SK-N-SH (cell line): ENCODE measurements at regions not wholly inside any gene's neighbourhood (a gene's known extent, or its start where the extent isn't known, plus 50 kb on each side); places are given as distances from the start of the nearest gene placed in this dataset.
A peak's percentile ranks its signal among the peaks of the same experiment; 100 is the strongest.
"Not testable (repeated sequence)": the region's sequence is repeated elsewhere in the genome, so short reads cannot be mapped to it uniquely, and the experiment has no call there.

Source experiments
- CTCF ChIA-PET: fragments of 300-600, 350-600 bp; formaldehyde crosslinking; extraction: SDS; loops from one replicate; lab custom pipeline; 2021; lab: Yijun Ruan, JAX
- POLR2A ChIA-PET: fragments of 350-600 bp; sonication (Branson Sonifier 250); formaldehyde crosslinking; extraction: SDS; loops from one replicate; lab custom pipeline; 2020; ENCODE audit warnings: antibody characterized with exemption, inconsistent platforms; lab: Yijun Ruan, JAX
- DNase-seq: peaks from one replicate; pipeline ENCODE4 v3.0.0; 2012
- H2AFZ ChIP-seq: fragments of 200-600 bp; sonication (generic); 2 replicates; pipeline ENCODE4 v1.8.1; 2016; ENCODE audit warnings: antibody characterized with exemption, mild to moderate bottlenecking, low read depth
- H3F3A ChIP-seq: fragments of 200-600 bp; sonication (generic); replicated peaks from 2 replicates; pipeline ENCODE3; 2016; ENCODE audit warnings: antibody characterized with exemption, mild to moderate bottlenecking; ENCODE audit not compliant: insufficient read depth
- H3K27ac ChIP-seq, 2 experiments: fragments of 200-500 bp in 1 of 2; fragments of 200-600 bp in 1 of 2; sonication (Bioruptor generic) in 1 of 2; sonication (generic), shearing (Covaris generic) in 1 of 2; 2 replicates each; pipeline versions ENCODE4 v1.5.1 to v1.6.1; 2014 to 2016; ENCODE audit warnings: low read depth in 2 of 2, inconsistent platforms in 1 of 2, low read length in 1 of 2, mild to moderate bottlenecking in 1 of 2, mixed read lengths in 1 of 2
- H3K27me3 ChIP-seq: fragments of 200-600 bp; sonication (generic), shearing (Covaris generic); 2 replicates; pipeline ENCODE4 v1.6.1; 2016; ENCODE audit warnings: mixed run types; ENCODE audit not compliant: insufficient read depth
- H3K36me3 ChIP-seq, 2 experiments: fragments of 200-500 bp in 1 of 2; fragments of 200-600 bp in 1 of 2; sonication (Bioruptor generic) in 1 of 2; sonication (generic) in 1 of 2; replicated peaks in 1 of 2; 2 replicates each; pipeline versions ENCODE3 to v1.5.1; 2014 to 2016; ENCODE audit warnings: low read length in 1 of 2, mild to moderate bottlenecking in 1 of 2; ENCODE audit not compliant: insufficient read depth in 2 of 2, control insufficient read depth in 1 of 2
- H3K4me1 ChIP-seq, 2 experiments: fragments of 200-500 bp in 1 of 2; fragments of 200-600 bp in 1 of 2; sonication (Bioruptor generic) in 1 of 2; sonication (generic), shearing (Covaris generic) in 1 of 2; 2 replicates each; pipeline versions ENCODE4 v1.5.1 to v1.6.1; 2014 to 2016; ENCODE audit warnings: low read depth in 1 of 2, low read length in 1 of 2, mixed run types in 1 of 2; ENCODE audit not compliant: insufficient read depth in 2 of 2, control insufficient read depth in 1 of 2
- H3K4me2 ChIP-seq: fragments of 200-600 bp; sonication (generic), shearing (Covaris generic); 2 replicates; pipeline ENCODE4 v1.6.1; 2017; ENCODE audit warnings: mixed run types
- H3K4me3 ChIP-seq, 2 experiments: fragments of 200-500 bp in 1 of 2; fragments of 200-600 bp in 1 of 2; sonication (Bioruptor generic) in 1 of 2; sonication (generic), shearing (Covaris generic) in 1 of 2; 2 replicates each; pipeline versions ENCODE4 v1.5.1 to v1.8.1; 2014 to 2016; ENCODE audit warnings: low read depth in 2 of 2, inconsistent platforms in 1 of 2, low read length in 1 of 2, mild to moderate bottlenecking in 1 of 2, mixed read lengths in 1 of 2, moderate library complexity in 1 of 2
- H3K79me2 ChIP-seq: fragments of 200-600 bp; sonication (generic); 2 replicates; pipeline ENCODE4 v1.8.1; 2017; ENCODE audit warnings: mild to moderate bottlenecking; ENCODE audit not compliant: insufficient read depth
- H3K9ac ChIP-seq: fragments of 200-600 bp; sonication (generic); 2 replicates; pipeline ENCODE4 v1.6.1; 2017; ENCODE audit warnings: mixed run types
- H3K9me2 ChIP-seq: fragments of 200-600 bp; sonication (generic); 2 replicates; pipeline ENCODE4 v1.6.1; 2017; ENCODE audit warnings: mixed run types
- H3K9me3 ChIP-seq: fragments of 200-600 bp; sonication (generic); 2 replicates; pipeline ENCODE4 v1.6.1; 2017; ENCODE audit warnings: mixed run types, mild to moderate bottlenecking, moderate library complexity
- H4K20me1 ChIP-seq: fragments of 200-600 bp; sonication (generic); 2 replicates; pipeline ENCODE4 v1.6.1; 2017; ENCODE audit warnings: mild to moderate bottlenecking, mixed run types; ENCODE audit not compliant: insufficient read depth
- CHD2 ChIP-seq: fragments of 150-350 bp; IDR thresholded peaks from 2 replicates; pipeline ENCODE4 v1.6.1; 2018; ENCODE audit warnings: low read length; ENCODE audit not compliant: partially characterized antibody
- CTCF ChIP-seq: fragments of 200-600 bp; sonication (generic); IDR thresholded peaks from 2 replicates; pipeline ENCODE4 v1.6.1; 2017; ENCODE audit warnings: antibody characterized with exemption, mild to moderate bottlenecking, moderate library complexity
- EP300 ChIP-seq, 2 experiments: IDR thresholded peaks; 2 replicates each; pipeline versions ENCODE4 v1.4.0 to v1.6.1; 2012; ENCODE audit warnings: borderline replicate concordance in 1 of 2, low read depth in 1 of 2, low read length in 1 of 2
- EZH2phosphoT487 ChIP-seq: fragments of 200-600 bp; sonication (generic); IDR thresholded peaks from 2 replicates; pipeline ENCODE4 v1.6.1; 2017; ENCODE audit warnings: low read depth, mixed run types, mild to moderate bottlenecking, antibody characterized with exemption, moderate library complexity, borderline replicate concordance
- GABPA ChIP-seq: IDR thresholded peaks from 2 replicates; pipeline ENCODE4 v1.4.0; 2012; ENCODE audit warnings: low read depth, mild to moderate bottlenecking
- GATA2 ChIP-seq: sonication (generic); formaldehyde crosslinking; IDR thresholded peaks from 2 replicates; pipeline ENCODE4 v1.5.0; 2020; ENCODE audit warnings: mild to moderate bottlenecking, missing genetic modification reagents
- MAX ChIP-seq: IDR thresholded peaks from 2 replicates; pipeline ENCODE4 v1.4.0; 2012; ENCODE audit warnings: low read depth
- MXI1 ChIP-seq: IDR thresholded peaks from 2 replicates; pipeline ENCODE4 v1.6.1; 2012; ENCODE audit warnings: mild to moderate bottlenecking, low read depth, low read length, improper control_type of control experiment
- NFIC ChIP-seq: IDR thresholded peaks from 2 replicates; pipeline ENCODE4 v1.4.0; 2012; ENCODE audit warnings: borderline replicate concordance
- NRF1 ChIP-seq: IDR thresholded peaks from 2 replicates; pipeline ENCODE4 v1.6.1; 2012; ENCODE audit warnings: low read depth, mild to moderate bottlenecking, low read length
- POLR2AphosphoS5 ChIP-seq: IDR thresholded peaks from 2 replicates; pipeline ENCODE4 v1.6.1; 2012; ENCODE audit warnings: low read depth, low read length
- RAD21 ChIP-seq: IDR thresholded peaks from 2 replicates; pipeline ENCODE4 v1.6.1; 2012; ENCODE audit warnings: mild to moderate bottlenecking, low read length
- RXRA ChIP-seq: IDR thresholded peaks from 2 replicates; pipeline ENCODE4 v1.4.0; 2012; ENCODE audit warnings: low read depth, mild to moderate bottlenecking, borderline replicate concordance
- SMC3 ChIP-seq: IDR thresholded peaks from 2 replicates; pipeline ENCODE4 v1.6.1; 2012; ENCODE audit warnings: low read depth, low read length, improper control_type of control experiment
- TAF1 ChIP-seq: IDR thresholded peaks from 2 replicates; pipeline ENCODE4 v1.6.1; 2012; ENCODE audit warnings: low read depth, mild to moderate bottlenecking, low read length, moderate library complexity, borderline replicate concordance
- TCF12 ChIP-seq: IDR thresholded peaks from 2 replicates; pipeline ENCODE4 v1.4.0; 2012
- YY1 ChIP-seq: IDR thresholded peaks from 2 replicates; pipeline ENCODE4 v1.4.0; 2012; ENCODE audit warnings: low read depth, mild to moderate bottlenecking
- WGBS: methylation state at CpG from one replicate; pipeline ENCODE4 v1.1.6; 2017; ENCODE audit warnings: low lambda C conversion rate; 5-methylcytosine and 5-hydroxymethylcytosine counted together
- TF ChIP-seq, protein P1 (sequence below): IDR thresholded peaks from 2 replicates; pipeline ENCODE4 v1.6.1; 2012; ENCODE audit warnings: mild to moderate bottlenecking, low read depth, low read length, moderate library complexity

DNA sequence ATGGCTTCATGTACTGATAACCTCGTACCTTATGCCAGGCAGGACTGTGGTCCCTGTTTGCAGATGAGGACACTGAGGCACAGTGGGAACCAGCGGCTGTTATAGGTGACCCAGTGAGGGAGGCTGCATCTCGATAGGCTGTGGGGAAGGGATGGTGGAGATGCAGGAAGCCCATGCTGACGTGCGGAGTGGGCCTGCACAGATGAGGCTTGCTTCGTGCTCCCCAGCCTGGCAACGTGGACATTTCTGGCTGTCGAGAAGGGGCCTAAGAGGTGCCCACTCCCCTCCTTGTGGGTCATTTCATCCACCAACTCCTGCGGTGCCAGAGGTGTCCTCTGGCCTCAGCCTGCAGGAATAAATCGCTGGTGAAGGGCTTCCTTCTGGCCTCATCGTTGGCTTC is 107.4 kb downstream of the SLC25A47 start:
- H3K27ac ChIP-seq: peak overlapping the region in 1 of 2 experiments; percentile 100; a peak in 1 of 4 replicates
- no peaks in the 10 kb centered on the region for H4K20me1 ChIP-seq
- ChIA-PET POLR2A (interaction anchor here (0.5 kb wide), 1 partner anchor 237 kb away, joined by 3 read pairs; no protein-coding TSS in a partner anchor), CTCF (interaction anchor here (0.7 to 1.2 kb wide), 3 partner anchors 45 to 109 kb away, joined by 3 to 5 read pairs (median 3); no protein-coding TSS in a partner anchor)
- WGBS: 98% methylated on average over 10 of the region's 11 CpGs
- H3F3A ChIP-seq: no peaks in the 10 kb centered on the region
- no peaks in the 10 kb centered on the region for H3K36me3 ChIP-seq
- no peaks in the 10 kb centered on the region for H3K27me3 ChIP-seq
- peaks cover 4% of the 10 kb centered on the region; the same call in 1 of the 2 replicates for H3K79me2 ChIP-seq
- TF ChIP-seq TAF1 (no peak), MAX (no peak), RXRA (no peak), NFIC (no peak), GABPA (no peak), GATA2 (CRISPR knock-in tag) (no peak), YY1 (no peak), CTCF (no peak), RAD21 (no peak), SMC3 (no peak), EP300 (IDR thresholded peaks at IDR 0.05; ENCODE audit: borderline replicate concordance in 1 of 2, low read depth in 1 of 2, low read length in 1 of 2) (no peak), CHD2 (no peak), NRF1 (no peak), POLR2AphosphoS5 (no peak), MXI1 (no peak), TCF12 (no peak), EZH2phosphoT487 (no peak)
- TF ChIP-seq, protein P1, sequence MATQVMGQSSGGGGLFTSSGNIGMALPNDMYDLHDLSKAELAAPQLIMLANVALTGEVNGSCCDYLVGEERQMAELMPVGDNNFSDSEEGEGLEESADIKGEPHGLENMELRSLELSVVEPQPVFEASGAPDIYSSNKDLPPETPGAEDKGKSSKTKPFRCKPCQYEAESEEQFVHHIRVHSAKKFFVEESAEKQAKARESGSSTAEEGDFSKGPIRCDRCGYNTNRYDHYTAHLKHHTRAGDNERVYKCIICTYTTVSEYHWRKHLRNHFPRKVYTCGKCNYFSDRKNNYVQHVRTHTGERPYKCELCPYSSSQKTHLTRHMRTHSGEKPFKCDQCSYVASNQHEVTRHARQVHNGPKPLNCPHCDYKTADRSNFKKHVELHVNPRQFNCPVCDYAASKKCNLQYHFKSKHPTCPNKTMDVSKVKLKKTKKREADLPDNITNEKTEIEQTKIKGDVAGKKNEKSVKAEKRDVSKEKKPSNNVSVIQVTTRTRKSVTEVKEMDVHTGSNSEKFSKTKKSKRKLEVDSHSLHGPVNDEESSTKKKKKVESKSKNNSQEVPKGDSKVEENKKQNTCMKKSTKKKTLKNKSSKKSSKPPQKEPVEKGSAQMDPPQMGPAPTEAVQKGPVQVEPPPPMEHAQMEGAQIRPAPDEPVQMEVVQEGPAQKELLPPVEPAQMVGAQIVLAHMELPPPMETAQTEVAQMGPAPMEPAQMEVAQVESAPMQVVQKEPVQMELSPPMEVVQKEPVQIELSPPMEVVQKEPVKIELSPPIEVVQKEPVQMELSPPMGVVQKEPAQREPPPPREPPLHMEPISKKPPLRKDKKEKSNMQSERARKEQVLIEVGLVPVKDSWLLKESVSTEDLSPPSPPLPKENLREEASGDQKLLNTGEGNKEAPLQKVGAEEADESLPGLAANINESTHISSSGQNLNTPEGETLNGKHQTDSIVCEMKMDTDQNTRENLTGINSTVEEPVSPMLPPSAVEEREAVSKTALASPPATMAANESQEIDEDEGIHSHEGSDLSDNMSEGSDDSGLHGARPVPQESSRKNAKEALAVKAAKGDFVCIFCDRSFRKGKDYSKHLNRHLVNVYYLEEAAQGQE: no peak
- H3K4me2 ChIP-seq: no peak overlapping the region
- H3K9me3 ChIP-seq: no peaks in the 10 kb centered on the region
- no peak overlapping the region for H3K4me3 ChIP-seq
- no peak overlapping the region for H2AFZ ChIP-seq
- H3K4me1 ChIP-seq: peaks cover 8 to 47% of the 10 kb centered on the region in 2 experiments; a peak in 3 of 4 replicates
- no peaks in the 10 kb centered on the region for H3K9me2 ChIP-seq
- no peak for DNase-seq
- H3K9ac ChIP-seq: no peak overlapping the region

GRCh38 chr14:100431461-100431860 is 108.3 kb downstream of the SLC25A47 start:
- CTCF ChIA-PET: interaction anchor here (1.0 kb wide), 1 partner anchor 11 kb away, joined by 5 read pairs; no protein-coding TSS in a partner anchor
- not testable (repeated sequence) for H3K27ac ChIP-seq

More at GRCh38 chr14:100431461-100431860, 108.3 kb downstream of the SLC25A47 start:
- 94% methylated on average over 4 of the region's 4 CpGs for WGBS
- H3K4me2 ChIP-seq, H3K36me3 ChIP-seq, H4K20me1 ChIP-seq, H3K9ac ChIP-seq, H3F3A ChIP-seq, DNase-seq, H3K9me2 ChIP-seq, H3K79me2 ChIP-seq, H3K9me3 ChIP-seq, H3K4me3 ChIP-seq, H2AFZ ChIP-seq, POLR2A ChIA-PET, H3K27me3 ChIP-seq: not testable (repeated sequence)
- H3K4me1 ChIP-seq: peaks cover 8 to 50% of the 10 kb centered on the region in 2 experiments; a peak in 3 of 4 replicates
